ENCODE measurements at regions not wholly inside any gene's neighbourhood (a gene's known extent, or its start where the extent isn't known, plus 50 kb on each side); places are given as distances from the start of the nearest gene placed in this dataset.

GRCh38 chr7:84454174-84454959, 259.8 kb upstream of the SEMA3A start:
- Histone ChIP-seq H3K27me3 (no peaks in the 10 kb centered on the region), H3K27ac (no peak overlapping the region), H3K9me3 (no peaks in the 10 kb centered on the region), H3K4me3 (no peak overlapping the region), H3K4me1 (no peaks in the 10 kb centered on the region), H3K36me3 (no peaks in the 10 kb centered on the region)
- intact Hi-C loops (cut with DNase I): loop anchor here in 2 of 10 donors (5.0 kb wide), 2 partner anchors 48 to 477 kb away; no protein-coding TSS in a partner anchor
- ATAC-seq (no peak), DNase-seq (no peak)
- no peak for TF ChIP-seq POLR2A (IDR thresholded peaks at IDR 0.05)

- no peak for TF ChIP-seq CTCF (IDR thresholded peaks at IDR 0.05)
- TF ChIP-seq POLR2A (IDR thresholded peaks at IDR 0.05): no peak
Measured at GRCh38 chr7:84452618-84453017, 258.0 kb upstream of the SEMA3A start.

GRCh38 chr7:84450772-84451171, 256.2 kb upstream of the SEMA3A start:
- Histone ChIP-seq H3K9me3 (peaks cover 0 to 3% (median 0%) of the 10 kb centered on the region in 12 donors), H3K27ac (no peak overlapping the region), H3K36me3 (no peaks in the 10 kb centered on the region), H3K4me1 (no peaks in the 10 kb centered on the region), H3K27me3 (no peaks in the 10 kb centered on the region), H3K4me3 (no peak overlapping the region)
- no peak for TF ChIP-seq POLR2A (IDR thresholded peaks at IDR 0.05)
- DNase-seq: no peak
- no peak for ATAC-seq
- intact Hi-C loops (cut with DNase I): loop anchor here in 2 of 10 donors (5.0 kb wide), 2 partner anchors 52 to 473 kb away; no protein-coding TSS in a partner anchor

More at GRCh38 chr7:84452618-84453017, 258.0 kb upstream of the SEMA3A start:
- no peaks in the 10 kb centered on the region for H3K4me1 ChIP-seq
- no peak overlapping the region for H3K27ac ChIP-seq
- DNase-seq (no peak), ATAC-seq (no peak)
- H3K4me3 ChIP-seq: no peak overlapping the region
- intact Hi-C loops (cut with DNase I): loop anchor here in 2 of 10 donors (5.0 kb wide), 2 partner anchors 50 to 475 kb away; no protein-coding TSS in a partner anchor
- peaks cover 0 to 3% (median 0%) of the 10 kb centered on the region in 12 donors for H3K9me3 ChIP-seq
- H3K27me3 ChIP-seq: no peaks in the 10 kb centered on the region
- no peaks in the 10 kb centered on the region for H3K36me3 ChIP-seq
- WGBS, 4 donors: 75 to 84% (median 82%) methylated on average over 1 of the region's 1 CpG

- no peaks in the 10 kb centered on the region for H3K36me3 ChIP-seq
- DNase-seq (no peak), ATAC-seq (no peak)
- no peaks in the 10 kb centered on the region for H3K27me3 ChIP-seq
- H3K9me3 ChIP-seq: peaks cover 0 to 3% (median 0%) of the 10 kb centered on the region in 12 donors
- H3K4me1 ChIP-seq: no peaks in the 10 kb centered on the region
- TF ChIP-seq POLR2A (IDR thresholded peaks at IDR 0.05) (no peak), CTCF (IDR thresholded peaks at IDR 0.05) (no peak)
- intact Hi-C loops (cut with DNase I): no loop called here
- 94 to 97% (median 96%) methylated on average over 15 to 17 of the region's 17 CpGs for WGBS, 4 donors
- no peak overlapping the region for H3K4me3 ChIP-seq
- H3K27ac ChIP-seq: no peak overlapping the region
Measured at GRCh38 chr7:84447636-84448293, 253.2 kb upstream of the SEMA3A start.

- Histone ChIP-seq H3K9me3 (peaks cover 0 to 3% (median 0%) of the 10 kb centered on the region in 12 donors), H3K27me3 (no peaks in the 10 kb centered on the region), H3K27ac (no peak overlapping the region), H3K4me3 (no peak overlapping the region), H3K4me1 (no peaks in the 10 kb centered on the region), H3K36me3 (no peaks in the 10 kb centered on the region)
- intact Hi-C loops (cut with DNase I): no loop called here
- ATAC-seq (no peak), DNase-seq (no peak)
- WGBS, 4 donors: 94 to 97% (median 96%) methylated on average over 11 to 14 of the region's 14 CpGs
- TF ChIP-seq POLR2A (IDR thresholded peaks at IDR 0.05) (no peak), CTCF (IDR thresholded peaks at IDR 0.05) (no peak)
Measured at GRCh38 chr7:84446991-84447480, 252.4 kb upstream of the SEMA3A start.
